ENCODE measurements at regions not wholly inside any gene's neighbourhood (a gene's known extent, or its start where the extent isn't known, plus 50 kb on each side); places are given as distances from the start of the nearest gene placed in this dataset.

DNA sequence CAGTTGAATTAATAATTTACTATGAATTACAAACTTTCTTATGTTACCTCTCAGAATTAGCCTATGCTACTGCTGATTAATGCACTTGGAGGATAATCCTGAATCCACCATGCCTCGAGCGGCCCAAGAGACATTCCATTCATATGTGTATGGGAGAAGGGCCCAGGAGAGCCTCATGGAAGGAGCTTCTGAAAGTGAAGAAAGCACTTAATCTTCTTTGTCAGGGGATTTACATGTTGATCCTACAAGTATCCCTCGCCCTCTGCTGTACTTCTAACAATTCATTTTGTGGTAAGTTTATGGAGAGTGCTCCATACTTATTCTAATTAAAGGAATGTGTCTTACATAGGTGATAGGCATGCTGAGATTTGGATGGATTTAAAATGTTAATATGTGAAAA lies 1189.1 kb upstream of the NXPH2 start:
- TF ChIP-seq RCOR1 (IDR thresholded peaks at IDR 0.05; ENCODE audit: low read length) (no peak), JUND (IDR thresholded peaks at IDR 0.05) (no peak), RAD21 (IDR thresholded peaks at IDR 0.05; ENCODE audit: low read length) (no peak)

Measured in SK-N-SH (cell line).